ENCODE measurements at regions not wholly inside any gene's neighbourhood (a gene's known extent, or its start where the extent isn't known, plus 50 kb on each side); places are given as distances from the start of the nearest gene placed in this dataset.

- no peaks in the 10 kb centered on the region for H3K9me3 ChIP-seq (replicated peaks; ENCODE audit: control insufficient read depth, insufficient read depth, low read depth, low read length)
- H3K27me3 ChIP-seq (ENCODE audit: control insufficient read depth in 2 of 2, insufficient read depth in 2 of 2, low read length in 2 of 2): peaks cover 2 to 12% of the 10 kb centered on the region in 2 experiments; a peak in 4 of 5 replicates
- CTCF ChIA-PET (ENCODE audit: low intra/inter-chr PET ratio): no interaction called here
- no peak overlapping the region for H3K4me3 ChIP-seq
- no peak for FAIRE-seq
- H3K36me3 ChIP-seq (ENCODE audit: control insufficient read depth, insufficient read depth, low read length): no peaks in the 10 kb centered on the region
- in situ Hi-C loops (cut with MboI): no loop called here
- no peak overlapping the region for H3K9ac ChIP-seq (ENCODE audit: insufficient read depth in 1 of 2, low read depth in 2 of 2, low read length in 2 of 2)
- no TSS peak for BruUV-seq (replicated peaks)
- intact Hi-C loops (cut with micrococcal nuclease): loop anchor here (10.0 kb wide), 1 partner anchor 388 kb away; no protein-coding TSS in a partner anchor
- DNase-seq (ENCODE audit: extremely low read depth in 1 of 4, low spot score in 3 of 4): peak in 1 of 4 experiments; percentile 29
- WGBS (ENCODE audit: insufficient coverage, low coverage, missing lambda C conversion rate): 32% methylated on average over 8 of the region's 8 CpGs
- H3K79me2 ChIP-seq (ENCODE audit: control insufficient read depth, insufficient read depth, low read length): no peaks in the 10 kb centered on the region
- no peak overlapping the region for H3K27ac ChIP-seq (ENCODE audit: extremely low read depth, low read depth, low read length)
- peak overlapping the region; percentile 51 for H2AFZ ChIP-seq (ENCODE audit: low read depth, low read length)
- H4K20me1 ChIP-seq (replicated peaks; ENCODE audit: control insufficient read depth, insufficient read depth, low read length): no peaks in the 10 kb centered on the region
- H3K4me2 ChIP-seq (ENCODE audit: insufficient read depth, low read length): peak overlapping the region; percentile 36; the same call in 1 of the 2 replicates
- no peaks in the 10 kb centered on the region for H3K9me1 ChIP-seq (ENCODE audit: control insufficient read depth, insufficient read depth, low read length)
- H3K4me1 ChIP-seq (replicated peaks in 1 of 2; ENCODE audit: control insufficient read depth in 2 of 2, insufficient read depth in 2 of 2, low read length in 2 of 2): peaks cover 10 to 16% of the 10 kb centered on the region in 2 experiments; a peak in 3 of 5 replicates
- POLR2A ChIA-PET: interaction anchor here (1.5 kb wide), 1 partner anchor 12 kb away, joined by 4 read pairs; no protein-coding TSS in a partner anchor
- no peak for TF ChIP-seq RBM15 (IDR thresholded peaks at IDR 0.05; ENCODE audit: insufficient read depth, low read length)
- no peak for TF ChIP-seq ZNF133 (CRISPR knock-in tag; IDR thresholded peaks at IDR 0.05)
- TF ChIP-seq ZNF766 (CRISPR knock-in tag; conservative IDR thresholded peaks at IDR 0.05): 0 out of 2 replicates have a peak, but pooled peaks have one; percentile 23
- no peak for TF ChIP-seq ZBTB12 (CRISPR knock-in tag; IDR thresholded peaks at IDR 0.05)
- peak; percentile 38; the same call in 1 of the 2 replicates for TF ChIP-seq FOSL1 (tag; conservative IDR thresholded peaks at IDR 0.05)
- TF ChIP-seq NFIC (IDR thresholded peaks at IDR 0.05): 0 out of 2 replicates have a peak, but pooled peaks have one; percentile 5
- 0 out of 2 replicates have a peak, but pooled peaks have one; percentile 43 for TF ChIP-seq ZNF395 (CRISPR knock-in tag; IDR thresholded peaks at IDR 0.05)
- no peak for TF ChIP-seq FOXK2 (conservative IDR thresholded peaks at IDR 0.05 in 1 of 2, IDR thresholded peaks at IDR 0.05 in 1 of 2; ENCODE audit: low read depth in 2 of 2)
- no peak for TF ChIP-seq GTF2B (IDR thresholded peaks at IDR 0.05; ENCODE audit: extremely low read depth, insufficient read length)
- ATAC-seq: no peak
Measured at GRCh38 chr5:77876862-77877502, 100.8 kb upstream of the TBCA start.
